PC-3 (cell line): ENCODE measurements at regions not wholly inside any gene's neighbourhood (a gene's known extent, or its start where the extent isn't known, plus 50 kb on each side); places are given as distances from the start of the nearest gene placed in this dataset.

Experiments
- ATAC-seq: fragments of 200-7000 bp; cut with Tn5 transposase; 2 replicates; pipeline ENCODE4 v1.9.1; 2020; ENCODE audit warnings: mild to moderate bottlenecking, moderate library complexity
- BruUV-seq: library from RNA; stranded (reverse); fragments of 400-500 nt; replicated peaks from 2 replicates; lab custom pipeline; 2021; lab: Mats Ljungman, UMichigan
- CTCF ChIA-PET: fragments of 300-600 bp; sonication (Branson Sonifier 250); formaldehyde crosslinking; loops from one replicate; lab custom pipeline; 2022; ENCODE audit warnings: antibody characterized with exemption; lab: Charles Lee
- POLR2A ChIA-PET: fragments of 300-600 bp; sonication (Branson Sonifier 250); formaldehyde crosslinking; loops from one replicate; lab custom pipeline; 2022; ENCODE audit warnings: antibody characterized with exemption; ENCODE audit not compliant: unreplicated experiment; lab: Charles Lee
- DNase-seq: peaks from one replicate; pipeline ENCODE4 v3.0.0-alpha.2; 2015
- H2AFZ ChIP-seq: fragments of 300-600 bp; sonication (generic); 2 replicates; pipeline ENCODE4 v1.6.0; 2016; ENCODE audit warnings: antibody characterized with exemption, low read length
- H3F3A ChIP-seq: fragments of 300-600 bp; sonication (generic); one replicate; pipeline ENCODE4 v1.6.0; 2017; ENCODE audit warnings: antibody characterized with exemption, low read length, control low read depth, mild to moderate bottlenecking; ENCODE audit not compliant: unreplicated experiment
- H3K27ac ChIP-seq: fragments of 300-600 bp; sonication (generic); 2 replicates; pipeline ENCODE4 v1.5.1; 2016; ENCODE audit warnings: mild to moderate bottlenecking, low read length
- H3K27me3 ChIP-seq: fragments of 300-600 bp; sonication (generic); 2 replicates; pipeline ENCODE4 v1.6.1; 2016; ENCODE audit warnings: low read length, mixed read lengths
- H3K36me3 ChIP-seq: fragments of 300-600 bp; sonication (generic); 2 replicates; pipeline ENCODE4 v1.6.1; 2016; ENCODE audit warnings: low read depth, mixed run types, low read length, mixed read lengths
- H3K4me1 ChIP-seq: fragments of 300-600 bp; sonication (generic); 2 replicates; pipeline ENCODE4 v1.5.1; 2016; ENCODE audit warnings: low read length; ENCODE audit not compliant: insufficient read depth
- H3K4me2 ChIP-seq: fragments of 300-600 bp; sonication (generic); 2 replicates; pipeline ENCODE4 v1.6.0; 2016; ENCODE audit warnings: low read length
- H3K4me3 ChIP-seq: fragments of 300-600 bp; sonication (generic); 2 replicates; pipeline ENCODE4 v1.5.1; 2016; ENCODE audit warnings: mild to moderate bottlenecking, low read length, mixed read lengths
- H3K79me2 ChIP-seq: fragments of 300-600 bp; sonication (generic); 2 replicates; pipeline ENCODE4 v1.6.1; 2017; ENCODE audit warnings: low read length, mixed read lengths
- H3K9ac ChIP-seq: fragments of 300-600 bp; sonication (generic); 2 replicates; pipeline ENCODE4 v1.6.0; 2016; ENCODE audit warnings: mild to moderate bottlenecking, low read length
- H3K9me2 ChIP-seq: fragments of 300-600 bp; sonication (generic); replicated peaks from 2 replicates; pipeline ENCODE4 v1.6.1; 2016; ENCODE audit warnings: mixed run types, low read length, mixed read lengths
- H3K9me3 ChIP-seq: fragments of 300-600 bp; sonication (generic); 2 replicates; pipeline ENCODE4 v1.6.1; 2016; ENCODE audit warnings: low read length, mixed read lengths
- H4K20me1 ChIP-seq: fragments of 300-600 bp; sonication (generic); 2 replicates; pipeline ENCODE4 v1.6.1; 2016; ENCODE audit warnings: low read length, mixed read lengths
- CTCF ChIP-seq: fragments of 300-600 bp; sonication (generic); conservative IDR thresholded peaks from 2 replicates; pipeline ENCODE4 v1.5.1; 2017; ENCODE audit warnings: antibody characterized with exemption, low read depth, mild to moderate bottlenecking, low read length
- EZH2 ChIP-seq: fragments of 300-600 bp; sonication (generic); IDR thresholded peaks from one replicate; pipeline ENCODE4 v1.6.1; 2017; ENCODE audit warnings: antibody characterized with exemption, mild to moderate bottlenecking, low read length; ENCODE audit not compliant: unreplicated experiment
- EZH2phosphoT487 ChIP-seq: fragments of 300-600 bp; sonication (generic); IDR thresholded peaks from 2 replicates; pipeline ENCODE4 v1.6.1; 2018; ENCODE audit warnings: mild to moderate bottlenecking, antibody characterized with exemption, low read length, borderline replicate concordance
- intact Hi-C: fragments of 100-400 bp; cut with micrococcal nuclease; formaldehyde crosslinking; loops from 2 replicates; pipeline ENCODE4 v1.9.0; 2023

- Histone ChIP-seq H3K4me3 (no peak overlapping the region), H4K20me1 (no peaks in the 10 kb centered on the region), H3K4me1 (no peaks in the 10 kb centered on the region), H2AFZ (no peak overlapping the region), H3K79me2 (no peaks in the 10 kb centered on the region), H3K9me3 (no peaks in the 10 kb centered on the region), H3K36me3 (no peaks in the 10 kb centered on the region), H3K27me3 (peaks cover 21% of the 10 kb centered on the region; the same call in 1 of the 2 replicates), H3K9ac (no peak overlapping the region), H3K9me2 (no peaks in the 10 kb centered on the region), H3K27ac (no peak overlapping the region), H3F3A (no peaks in the 10 kb centered on the region), H3K4me2 (no peak overlapping the region)
- DNase-seq: peak; percentile 77
- intact Hi-C loops: loop anchor here (1.0 kb wide), 2 partner anchors 193 to 197 kb away; no protein-coding TSS in a partner anchor
- no TSS peak for BruUV-seq
- POLR2A ChIA-PET: no interaction called here
- CTCF ChIA-PET: no interaction called here
- TF ChIP-seq EZH2phosphoT487 (no peak), CTCF (peak; percentile 91), EZH2 (no peak)
- ATAC-seq: peak; percentile 67
These were observed 97.4 kb upstream of the KCNJ15 start for GRCh38 chr21:38159355-38159754.

- no peak overlapping the region for H2AFZ ChIP-seq
- no peak overlapping the region for H3K4me3 ChIP-seq
- no peak for ATAC-seq
- H3K9me3 ChIP-seq: no peaks in the 10 kb centered on the region
- H3K27ac ChIP-seq: no peak overlapping the region
- no peak for DNase-seq
- H3K4me2 ChIP-seq: no peak overlapping the region
- no peak overlapping the region for H3K9ac ChIP-seq
- H3K4me1 ChIP-seq: peaks cover under 1% of the 10 kb centered on the region; the same call in 1 of the 2 replicates
- no peaks in the 10 kb centered on the region for H3F3A ChIP-seq
- CTCF ChIA-PET: no interaction called here
- intact Hi-C loops: no loop called here
- 0 out of 2 replicates have a peak, but pooled peaks cover 8% of the 10 kb centered on the region for H3K27me3 ChIP-seq
- no peaks in the 10 kb centered on the region for H3K9me2 ChIP-seq
- POLR2A ChIA-PET: no interaction called here
- no peaks in the 10 kb centered on the region for H4K20me1 ChIP-seq
- TF ChIP-seq EZH2 (no peak), CTCF (no peak), EZH2phosphoT487 (no peak)
- no peaks in the 10 kb centered on the region for H3K36me3 ChIP-seq
- BruUV-seq: no TSS peak
- no peaks in the 10 kb centered on the region for H3K79me2 ChIP-seq
These were observed 91.2 kb upstream of the KCNJ15 start for GRCh38 chr21:38165466-38166172.

GRCh38 chr21:38166173-38166535 is 90.6 kb upstream of the KCNJ15 start:
- Histone ChIP-seq H3K9me3 (no peaks in the 10 kb centered on the region), H3K9ac (no peak overlapping the region), H3K36me3 (no peaks in the 10 kb centered on the region), H3K4me2 (no peak overlapping the region), H3K27me3 (0 out of 2 replicates have a peak, but pooled peaks cover 8% of the 10 kb centered on the region), H4K20me1 (no peaks in the 10 kb centered on the region), H2AFZ (no peak overlapping the region), H3K4me3 (no peak overlapping the region), H3F3A (no peaks in the 10 kb centered on the region), H3K79me2 (no peaks in the 10 kb centered on the region), H3K4me1 (peaks cover 6% of the 10 kb centered on the region), H3K9me2 (no peaks in the 10 kb centered on the region), H3K27ac (no peak overlapping the region)
- no TSS peak for BruUV-seq
- POLR2A ChIA-PET: no interaction called here
- CTCF ChIA-PET: no interaction called here
- ATAC-seq (no peak), DNase-seq (no peak)
- TF ChIP-seq EZH2 (no peak), EZH2phosphoT487 (no peak), CTCF (no peak)
- intact Hi-C loops: no loop called here
